H9 (cell line): ENCODE measurements at regions not wholly inside any gene's neighbourhood (a gene's known extent, or its start where the extent isn't known, plus 50 kb on each side); places are given as distances from the start of the nearest gene placed in this dataset.

Experiments used
- DNase-seq: peaks from one replicate; pipeline ENCODE4 v3.0.0-alpha.2; 2017
- H2AFZ ChIP-seq: one replicate; pipeline ENCODE4 v1.6.1; 2013; ENCODE audit warnings: mild to moderate bottlenecking, low read length, control low read depth, moderate library complexity
- H2AK5ac ChIP-seq: 2 replicates; pipeline ENCODE4 v1.6.1; 2013; ENCODE audit warnings: low read length, control low read depth, mixed read lengths; ENCODE audit not compliant: insufficient read length
- H2BK120ac ChIP-seq: one replicate; pipeline ENCODE4 v1.6.1; 2013; ENCODE audit warnings: low read depth, mild to moderate bottlenecking, low read length, control low read depth, inconsistent platforms; ENCODE audit not compliant: poor library complexity, severe bottlenecking
- H2BK12ac ChIP-seq: 2 replicates; pipeline ENCODE4 v1.6.1; 2013; ENCODE audit warnings: low read length, control low read depth, mixed read lengths, low read depth; ENCODE audit not compliant: insufficient read length
- H2BK15ac ChIP-seq: 2 replicates; pipeline ENCODE4 v1.6.1; 2013; ENCODE audit warnings: low read depth, low read length, control low read depth
- H2BK20ac ChIP-seq: one replicate; pipeline ENCODE4 v1.6.1; 2013; ENCODE audit warnings: low read depth, mild to moderate bottlenecking, low read length, control low read depth, inconsistent platforms; ENCODE audit not compliant: poor library complexity, severe bottlenecking
- H2BK5ac ChIP-seq: 2 replicates; pipeline ENCODE4 v1.6.1; 2013; ENCODE audit warnings: low read length, control low read depth, mixed read lengths; ENCODE audit not compliant: insufficient read length
- H3K14ac ChIP-seq: 2 replicates; pipeline ENCODE4 v1.6.1; 2013; ENCODE audit warnings: low read length, control low read depth; ENCODE audit not compliant: insufficient read depth
- H3K18ac ChIP-seq: 2 replicates; pipeline ENCODE4 v1.6.1; 2013; ENCODE audit warnings: low read depth, mild to moderate bottlenecking, mixed read lengths, low read length, control low read depth; ENCODE audit not compliant: insufficient read length
- H3K23ac ChIP-seq: 2 replicates; pipeline ENCODE4 v1.6.1; 2013; ENCODE audit warnings: low read length, control low read depth, mixed read lengths, low read depth; ENCODE audit not compliant: insufficient read length
- H3K23me2 ChIP-seq: 2 replicates; pipeline ENCODE4 v1.6.1; 2013; ENCODE audit warnings: low read depth, mild to moderate bottlenecking, mixed read lengths, low read length, control low read depth; ENCODE audit not compliant: insufficient read length, poor library complexity, severe bottlenecking
- H3K27ac ChIP-seq: 2 replicates; pipeline ENCODE4 v1.5.1; 2013; ENCODE audit warnings: low read length, control low read depth, mixed read lengths, low read depth; ENCODE audit not compliant: insufficient read length
- H3K27me3 ChIP-seq: 2 replicates; pipeline ENCODE4 v1.6.1; 2013; ENCODE audit warnings: low read length, control low read depth, inconsistent platforms; ENCODE audit not compliant: insufficient read depth
- H3K4ac ChIP-seq: 2 replicates; pipeline ENCODE4 v1.6.1; 2013; ENCODE audit warnings: low read depth, mild to moderate bottlenecking, control low read depth, inconsistent platforms, low read length, moderate library complexity
- H3K4me1 ChIP-seq: 2 replicates; pipeline ENCODE4 v1.6.1; 2013; ENCODE audit warnings: low read length, control low read depth, inconsistent platforms; ENCODE audit not compliant: insufficient read depth
- H3K4me2 ChIP-seq: 2 replicates; pipeline ENCODE4 v1.6.1; 2013; ENCODE audit warnings: low read length, control low read depth, mixed read lengths; ENCODE audit not compliant: insufficient read length, insufficient read depth
- H3K56ac ChIP-seq: 2 replicates; pipeline ENCODE4 v1.6.1; 2013; ENCODE audit warnings: low read depth, mild to moderate bottlenecking, mixed read lengths, low read length, control low read depth; ENCODE audit not compliant: insufficient read length
- H3K79me1 ChIP-seq: 2 replicates; pipeline ENCODE4 v1.6.1; 2013; ENCODE audit warnings: low read depth, mild to moderate bottlenecking, moderate library complexity, low read length, control low read depth, inconsistent platforms; ENCODE audit not compliant: insufficient read depth, poor library complexity, severe bottlenecking
- H3K79me2 ChIP-seq: 2 replicates; pipeline ENCODE4 v1.6.1; 2013; ENCODE audit warnings: low read length, control low read depth, inconsistent platforms; ENCODE audit not compliant: insufficient read depth
- H3K9ac ChIP-seq: 2 replicates; pipeline ENCODE4 v1.6.1; 2013; ENCODE audit warnings: low read length, control low read depth, mixed read lengths; ENCODE audit not compliant: insufficient read length; ENCODE audit errors: extremely low read depth
- H3K9me3 ChIP-seq: one replicate; pipeline ENCODE4 v1.6.1; 2013; ENCODE audit warnings: low read depth, low read length, inconsistent platforms; ENCODE audit not compliant: control insufficient read depth
- H3T11ph ChIP-seq: one replicate; pipeline ENCODE4 v1.6.1; 2013; ENCODE audit warnings: mild to moderate bottlenecking, low read length, control low read depth, inconsistent platforms
- H4K20me1 ChIP-seq: one replicate; pipeline ENCODE4 v1.6.1; 2013; ENCODE audit not compliant: control insufficient read depth, insufficient read length, insufficient read depth
- H4K5ac ChIP-seq: 2 replicates; pipeline ENCODE4 v1.6.1; 2013; ENCODE audit warnings: low read depth, mild to moderate bottlenecking, mixed read lengths, low read length, control low read depth; ENCODE audit not compliant: insufficient read length
- H4K8ac ChIP-seq: replicated peaks from 2 replicates; pipeline ENCODE4 v1.6.1; 2013; ENCODE audit warnings: low read length, control low read depth, mixed read lengths, low read depth; ENCODE audit not compliant: insufficient read length
- H4K91ac ChIP-seq: 2 replicates; pipeline ENCODE4 v1.6.1; 2013; ENCODE audit warnings: low read depth, mild to moderate bottlenecking, moderate library complexity, mixed read lengths, low read length, control low read depth; ENCODE audit not compliant: insufficient read length
- H3K27ac Mint-ChIP-seq, 3 experiments: 2 replicates in 2 of 3; 3 replicates in 1 of 3; pipeline ENCODE4 v1.8.0; 2020 to 2021; ENCODE audit warnings: mixed read lengths in 3 of 3, mild to moderate bottlenecking in 1 of 3, moderate library complexity in 1 of 3
- H3K27me3 Mint-ChIP-seq: 2 replicates; pipeline ENCODE4 v1.8.0; 2021; ENCODE audit warnings: low read depth, mild to moderate bottlenecking, moderate library complexity, mixed read lengths
- H3K36me3 Mint-ChIP-seq, 3 experiments: 2 replicates in 2 of 3; 3 replicates in 1 of 3; pipeline ENCODE4 v1.8.0; 2020 to 2021; ENCODE audit warnings: low read depth in 3 of 3, mixed read lengths in 3 of 3; ENCODE audit not compliant: insufficient read depth in 1 of 3
- H3K4me1 Mint-ChIP-seq, 2 experiments: 2 replicates each; pipeline ENCODE4 v1.8.0; 2020; ENCODE audit warnings: mixed read lengths in 2 of 2
- H3K4me3 Mint-ChIP-seq, 2 experiments: 2 replicates in 1 of 2; 3 replicates in 1 of 2; pipeline ENCODE4 v1.8.0; 2020 to 2021; ENCODE audit warnings: mild to moderate bottlenecking in 2 of 2, mixed read lengths in 2 of 2, moderate library complexity in 1 of 2
- H3K9me3 Mint-ChIP-seq, 2 experiments: 2 replicates in 1 of 2; 3 replicates in 1 of 2; pipeline ENCODE4 v1.8.0; 2020; ENCODE audit warnings: mild to moderate bottlenecking in 2 of 2, mixed read lengths in 2 of 2, moderate library complexity in 1 of 2
- WGBS: extraction: QIAGEN DNeasy Blood & Tissue Kit; methylation state at CpG from one replicate; pipeline ENCODE4 v1.1.7; 2013; ENCODE audit warnings: missing lambda C conversion rate, low lambda C conversion rate, mixed read lengths; ENCODE audit not compliant: insufficient read length; ENCODE audit errors: extremely low coverage; 5-methylcytosine and 5-hydroxymethylcytosine counted together
- TF ChIP-seq, protein P1 (sequence below): fragments of 200-600 bp; sonication (generic); conservative IDR thresholded peaks from 3 replicates; pipeline ENCODE4 v1.8.0; 2021; ENCODE audit warnings: antibody characterized with exemption, mild to moderate bottlenecking

DNA sequence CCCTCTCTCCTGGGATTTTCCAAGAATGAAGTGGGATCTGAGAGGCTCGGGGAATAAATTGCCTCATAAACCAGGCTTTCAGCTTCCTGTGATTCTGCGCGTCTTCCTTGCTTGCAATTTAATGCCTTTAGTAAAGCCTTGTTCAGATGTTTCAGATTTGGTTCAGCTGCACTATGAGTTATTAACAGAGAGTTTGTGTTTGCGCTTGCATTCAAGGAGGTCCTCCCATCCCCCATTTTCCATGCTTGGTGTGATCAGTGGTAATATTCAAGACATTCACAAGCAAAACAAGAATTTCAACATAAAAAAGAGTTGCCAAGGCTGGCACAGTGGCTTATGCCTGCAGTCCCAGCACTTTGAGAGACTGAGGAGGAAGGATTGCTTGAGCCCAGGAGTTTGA lies 1068.9 kb downstream of the TYW1 start:
- Mint-ChIP-seq H3K27ac (no peak overlapping the region; a peak in 2 of 7 replicates), H3K4me1 (peaks cover 13 to 15% of the 10 kb centered on the region in 2 experiments), H3K4me3 (no peak overlapping the region), H3K36me3 (no peaks in the 10 kb centered on the region; a peak in 1 of 7 replicates), H3K9me3 (no peaks in the 10 kb centered on the region; a peak in 1 of 5 replicates), H3K27me3 (peaks cover 2% of the 10 kb centered on the region)
- Histone ChIP-seq H2BK120ac (no peak overlapping the region), H4K8ac (no peak overlapping the region), H4K5ac (no peak overlapping the region), H3K14ac (peak overlapping the region; percentile 21; the same call in 1 of the 2 replicates), H4K20me1 (no peaks in the 10 kb centered on the region), H2BK5ac (no peak overlapping the region), H3K4ac (no peak overlapping the region), H3K56ac (no peak overlapping the region), H3K27me3 (no peaks in the 10 kb centered on the region), H3K4me2 (no peak overlapping the region), H2BK20ac (no peak overlapping the region), H3K27ac (no peak overlapping the region), H3K18ac (no peak overlapping the region), H3K9me3 (no peaks in the 10 kb centered on the region), H3K79me2 (no peaks in the 10 kb centered on the region), H3K79me1 (no peaks in the 10 kb centered on the region), H2BK15ac (no peak overlapping the region), H3K9ac (no peak overlapping the region), H3K4me1 (no peaks in the 10 kb centered on the region), H2BK12ac (no peak overlapping the region), H4K91ac (no peak overlapping the region), H3K23me2 (no peaks in the 10 kb centered on the region), H2AK5ac (no peak overlapping the region), H2AFZ (no peak overlapping the region), H3K23ac (no peak overlapping the region), H3T11ph (no peak overlapping the region)
- WGBS, result no CpG with 5 or more reads among the region's 4 CpGs
- DNase-seq, result no peak
- TF ChIP-seq, protein P1, sequence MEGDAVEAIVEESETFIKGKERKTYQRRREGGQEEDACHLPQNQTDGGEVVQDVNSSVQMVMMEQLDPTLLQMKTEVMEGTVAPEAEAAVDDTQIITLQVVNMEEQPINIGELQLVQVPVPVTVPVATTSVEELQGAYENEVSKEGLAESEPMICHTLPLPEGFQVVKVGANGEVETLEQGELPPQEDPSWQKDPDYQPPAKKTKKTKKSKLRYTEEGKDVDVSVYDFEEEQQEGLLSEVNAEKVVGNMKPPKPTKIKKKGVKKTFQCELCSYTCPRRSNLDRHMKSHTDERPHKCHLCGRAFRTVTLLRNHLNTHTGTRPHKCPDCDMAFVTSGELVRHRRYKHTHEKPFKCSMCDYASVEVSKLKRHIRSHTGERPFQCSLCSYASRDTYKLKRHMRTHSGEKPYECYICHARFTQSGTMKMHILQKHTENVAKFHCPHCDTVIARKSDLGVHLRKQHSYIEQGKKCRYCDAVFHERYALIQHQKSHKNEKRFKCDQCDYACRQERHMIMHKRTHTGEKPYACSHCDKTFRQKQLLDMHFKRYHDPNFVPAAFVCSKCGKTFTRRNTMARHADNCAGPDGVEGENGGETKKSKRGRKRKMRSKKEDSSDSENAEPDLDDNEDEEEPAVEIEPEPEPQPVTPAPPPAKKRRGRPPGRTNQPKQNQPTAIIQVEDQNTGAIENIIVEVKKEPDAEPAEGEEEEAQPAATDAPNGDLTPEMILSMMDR, result no peak
